Kidney epithelial cell (primary cell): ENCODE measurements at regions not wholly inside any gene's neighbourhood (a gene's known extent, or its start where the extent isn't known, plus 50 kb on each side); places are given as distances from the start of the nearest gene placed in this dataset.

Source experiments
- DNase-seq: peaks from one replicate; pipeline ENCODE4 v3.0.0-alpha.2; 2010; ENCODE audit warnings: low read depth
- H3K27me3 ChIP-seq: 2 replicates; pipeline ENCODE4 v1.6.0; 2011; ENCODE audit warnings: low read length; ENCODE audit not compliant: control insufficient read depth, insufficient read depth
- H3K36me3 ChIP-seq: 2 replicates; pipeline ENCODE4 v1.5.1; 2011; ENCODE audit warnings: low read length; ENCODE audit not compliant: control insufficient read depth, insufficient read depth
- H3K4me3 ChIP-seq: 2 replicates; pipeline ENCODE4 v1.5.1; 2011; ENCODE audit warnings: low read depth, mild to moderate bottlenecking, control low read depth, low read length
- TF ChIP-seq, protein P1 (sequence below): IDR thresholded peaks from 2 replicates; pipeline ENCODE4 v1.5.1; 2011; ENCODE audit warnings: mild to moderate bottlenecking, moderate library complexity, low read length, control low read depth, inconsistent platforms; ENCODE audit not compliant: insufficient read depth, poor library complexity, severe bottlenecking

DNA sequence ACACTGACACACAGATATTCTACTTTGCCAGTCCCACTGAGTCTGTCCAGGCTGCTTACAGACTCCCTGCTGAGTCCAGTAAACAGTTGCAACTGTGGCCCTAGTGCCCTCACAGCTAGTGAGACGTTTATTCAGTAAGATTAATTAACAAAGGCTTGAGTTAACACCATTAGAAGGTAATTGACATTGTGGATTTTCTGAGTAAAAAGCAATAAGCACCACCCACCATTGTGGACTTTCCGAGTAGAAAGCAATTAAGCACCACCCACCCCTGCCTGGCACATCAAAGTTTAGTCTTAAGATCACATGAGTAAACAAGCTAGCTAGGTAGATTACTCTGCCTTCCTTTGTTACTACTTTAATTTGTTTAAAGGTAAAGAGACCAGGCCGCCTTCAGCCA is 408.6 kb upstream of the IMPG1 start:
- no peaks in the 10 kb centered on the region for H3K36me3 ChIP-seq
- no peaks in the 10 kb centered on the region for H3K27me3 ChIP-seq
- H3K4me3 ChIP-seq, result no peak overlapping the region
- DNase-seq, result no peak
- TF ChIP-seq, protein P1, sequence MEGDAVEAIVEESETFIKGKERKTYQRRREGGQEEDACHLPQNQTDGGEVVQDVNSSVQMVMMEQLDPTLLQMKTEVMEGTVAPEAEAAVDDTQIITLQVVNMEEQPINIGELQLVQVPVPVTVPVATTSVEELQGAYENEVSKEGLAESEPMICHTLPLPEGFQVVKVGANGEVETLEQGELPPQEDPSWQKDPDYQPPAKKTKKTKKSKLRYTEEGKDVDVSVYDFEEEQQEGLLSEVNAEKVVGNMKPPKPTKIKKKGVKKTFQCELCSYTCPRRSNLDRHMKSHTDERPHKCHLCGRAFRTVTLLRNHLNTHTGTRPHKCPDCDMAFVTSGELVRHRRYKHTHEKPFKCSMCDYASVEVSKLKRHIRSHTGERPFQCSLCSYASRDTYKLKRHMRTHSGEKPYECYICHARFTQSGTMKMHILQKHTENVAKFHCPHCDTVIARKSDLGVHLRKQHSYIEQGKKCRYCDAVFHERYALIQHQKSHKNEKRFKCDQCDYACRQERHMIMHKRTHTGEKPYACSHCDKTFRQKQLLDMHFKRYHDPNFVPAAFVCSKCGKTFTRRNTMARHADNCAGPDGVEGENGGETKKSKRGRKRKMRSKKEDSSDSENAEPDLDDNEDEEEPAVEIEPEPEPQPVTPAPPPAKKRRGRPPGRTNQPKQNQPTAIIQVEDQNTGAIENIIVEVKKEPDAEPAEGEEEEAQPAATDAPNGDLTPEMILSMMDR, result no peak

- TF ChIP-seq, protein P1, result no peak
- no peaks in the 10 kb centered on the region for H3K36me3 ChIP-seq
- H3K27me3 ChIP-seq, result no peaks in the 10 kb centered on the region
- H3K4me3 ChIP-seq, result no peak overlapping the region
- no peak for DNase-seq
Measured at GRCh38 chr6:76472858-76473257, 400.4 kb upstream of the IMPG1 start.

- Histone ChIP-seq H3K4me3 (no peak overlapping the region), H3K36me3 (no peaks in the 10 kb centered on the region), H3K27me3 (no peaks in the 10 kb centered on the region)
- DNase-seq, result no peak
- TF ChIP-seq, protein P1, result no peak
Measured at GRCh38 chr6:76466286-76466685, 393.8 kb upstream of the IMPG1 start.

- no peaks in the 10 kb centered on the region for H3K36me3 ChIP-seq
Measured at GRCh38 chr6:76465410-76465809, 392.9 kb upstream of the IMPG1 start.

DNA sequence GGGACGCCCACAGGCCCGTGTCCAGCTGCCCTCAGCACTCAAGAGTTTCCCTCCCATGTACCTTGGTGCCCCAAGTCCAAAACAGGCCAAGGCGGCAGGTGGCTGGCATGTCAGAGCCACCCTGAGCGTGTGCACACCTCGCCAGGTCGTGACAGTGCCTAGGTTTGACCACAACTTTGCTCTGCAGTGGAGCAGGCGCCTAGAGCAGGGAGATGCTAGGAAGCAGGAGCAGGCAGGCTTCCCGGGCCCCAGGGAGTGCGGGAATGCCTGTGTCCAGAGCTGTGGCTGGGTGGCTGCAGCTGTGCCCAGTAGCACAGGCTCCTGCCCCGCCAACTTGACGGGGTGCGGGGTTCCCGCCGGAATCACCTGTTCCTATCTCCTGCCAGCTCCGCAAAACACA is 380.8 kb upstream of the IMPG1 start:
- no peak for DNase-seq
- H3K36me3 ChIP-seq, result no peaks in the 10 kb centered on the region
- H3K27me3 ChIP-seq, result no peaks in the 10 kb centered on the region
- TF ChIP-seq, protein P1, result no peak
- H3K4me3 ChIP-seq, result no peak overlapping the region

More at GRCh38 chr6:76465410-76465809, 392.9 kb upstream of the IMPG1 start:
- H3K4me3 ChIP-seq, result no peak overlapping the region
- TF ChIP-seq, protein P1, result no peak
- DNase-seq, result no peak
- H3K27me3 ChIP-seq, result no peaks in the 10 kb centered on the region

DNA sequence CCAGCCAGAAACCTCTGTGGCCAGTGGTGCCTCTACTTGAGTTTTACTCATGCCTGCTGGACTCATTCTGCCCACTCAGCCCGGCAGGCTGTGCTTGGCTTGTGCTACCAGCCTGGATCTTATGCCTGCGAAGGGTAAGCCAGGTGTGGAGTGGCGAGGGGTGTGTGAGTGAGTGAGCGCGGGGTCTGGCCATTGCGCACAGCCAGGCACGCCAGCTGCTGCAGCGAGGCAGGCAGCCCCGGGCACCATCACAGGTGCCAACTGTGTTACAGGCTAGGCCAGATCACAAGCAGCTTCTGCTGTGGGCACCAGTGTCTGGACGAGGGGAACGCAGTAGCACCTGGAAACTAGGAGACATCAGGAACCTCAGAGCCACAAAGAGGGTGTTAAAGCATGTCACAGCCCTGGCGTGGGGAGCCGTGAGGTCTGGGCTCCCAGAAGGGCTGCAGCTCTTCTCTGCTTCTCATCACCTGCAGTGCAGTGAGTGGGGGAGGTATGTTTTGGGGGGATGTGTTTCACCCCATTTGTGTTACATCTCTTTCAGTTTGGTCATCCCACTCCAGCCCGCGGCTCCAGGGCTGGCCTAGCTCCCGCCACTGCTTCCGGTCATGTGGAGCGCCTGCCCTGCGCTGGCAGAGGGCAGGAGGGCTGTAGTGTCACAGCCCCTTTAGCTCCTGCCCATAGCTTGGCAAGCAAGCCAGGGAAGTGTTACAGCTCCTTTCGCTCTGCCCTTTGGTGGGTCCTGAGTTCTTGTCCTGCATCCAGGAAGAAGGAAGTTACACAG is 379.7 kb upstream of the IMPG1 start:
- H3K36me3 ChIP-seq, result no peaks in the 10 kb centered on the region
- no peak for DNase-seq
- no peak overlapping the region for H3K4me3 ChIP-seq
- TF ChIP-seq, protein P1, result no peak
- no peaks in the 10 kb centered on the region for H3K27me3 ChIP-seq
